HepG2 (cell line): ENCODE measurements at regions not wholly inside any gene's neighbourhood (a gene's known extent, or its start where the extent isn't known, plus 50 kb on each side); places are given as distances from the start of the nearest gene placed in this dataset.

Experiments used
- ATAC-seq: fragments of 200-7000 bp; cut with Tn5 transposase; 3 replicates; pipeline ENCODE4 v1.9.1; 2020; ENCODE audit warnings: mild to moderate bottlenecking, moderate library complexity
- BruUV-seq: library from RNA; stranded (reverse); fragments of 400-500 nt; replicated peaks from 2 replicates; lab custom pipeline; 2021; lab: Mats Ljungman, UMichigan
- CTCF ChIA-PET: fragments of 300-600 bp; formaldehyde crosslinking; extraction: SDS; loops from one replicate; lab custom pipeline; 2021; ENCODE audit warnings: low total read pairs, inconsistent platforms, low intra/inter-chr PET ratio; lab: Yijun Ruan, JAX
- POLR2A ChIA-PET: fragments of 350-600 bp; sonication (Branson Sonifier 250); formaldehyde crosslinking; loops from one replicate; lab custom pipeline; 2020; ENCODE audit warnings: antibody characterized with exemption, inconsistent platforms; lab: Yijun Ruan, JAX
- DNase-seq: peaks from one replicate; pipeline ENCODE4 v3.0.0-alpha.2; 2015; ENCODE audit warnings: low spot score
- FAIRE-seq: peaks from 3 replicates; lab custom pipeline; 2011; peaks lifted over from hg19 to GRCh38; lab: Jason Lieb, UNC
- H2AFZ ChIP-seq: one replicate; pipeline ENCODE4 v1.6.1; 2011; ENCODE audit warnings: low read length, inconsistent platforms
- H3K27ac ChIP-seq: fragments of 300-600 bp; 3 replicates; pipeline ENCODE4 v1.8.0; 2011; ENCODE audit warnings: mixed run types, mild to moderate bottlenecking, mixed read lengths, low read length, inconsistent platforms; ENCODE audit not compliant: insufficient read depth; ENCODE audit errors: extremely low read length
- H3K27me3 ChIP-seq, 2 experiments: fragments of 200-600 bp in 1 of 2; 2 replicates in 1 of 2; 3 replicates in 1 of 2; pipeline versions ENCODE4 v1.6.0 to v1.8.0; 2011; ENCODE audit warnings: low read length in 2 of 2, mild to moderate bottlenecking in 2 of 2, moderate library complexity in 2 of 2, inconsistent platforms in 1 of 2; ENCODE audit not compliant: insufficient read depth in 2 of 2, control insufficient read depth in 1 of 2
- H3K36me3 ChIP-seq, 2 experiments: fragments of 200-600 bp in 1 of 2; replicated peaks in 1 of 2; 2 replicates in 1 of 2; 3 replicates in 1 of 2; pipeline versions ENCODE4 v1.5.1 to v1.8.0; 2011; ENCODE audit warnings: low read length in 2 of 2, inconsistent platforms in 1 of 2; ENCODE audit not compliant: insufficient read depth in 2 of 2, control insufficient read depth in 1 of 2
- H3K4me1 ChIP-seq: 2 replicates; pipeline ENCODE4 v1.5.1; 2012; ENCODE audit warnings: low read length, inconsistent platforms; ENCODE audit not compliant: insufficient read depth
- H3K4me2 ChIP-seq: 2 replicates; pipeline ENCODE4 v1.6.0; 2011; ENCODE audit warnings: low read depth, low read length, inconsistent platforms
- H3K4me3 ChIP-seq, 3 experiments: fragments of 200-600 bp in 1 of 3; sonication (generic), shearing (Covaris generic) in 1 of 3; replicated peaks in 1 of 3; 2 replicates each; pipeline ENCODE4 v1.5.1; 2011 to 2016; ENCODE audit warnings: low read length in 3 of 3, inconsistent platforms in 2 of 3, low read depth in 2 of 3, mild to moderate bottlenecking in 2 of 3, control low read depth in 1 of 3, mixed read lengths in 1 of 3; ENCODE audit not compliant: insufficient read depth in 1 of 3
- H3K79me2 ChIP-seq: one replicate; pipeline ENCODE4 v1.6.1; 2011; ENCODE audit warnings: low read length, inconsistent platforms; ENCODE audit not compliant: insufficient read depth
- H3K9ac ChIP-seq: 2 replicates; pipeline ENCODE4 v1.6.0; 2011; ENCODE audit warnings: mild to moderate bottlenecking, low read depth, low read length, inconsistent platforms; ENCODE audit not compliant: insufficient read depth
- H3K9me3 ChIP-seq: 2 replicates; pipeline ENCODE4 v1.5.1; 2012; ENCODE audit warnings: mild to moderate bottlenecking, low read length
- H4K20me1 ChIP-seq: 2 replicates; pipeline ENCODE4 v1.6.0; 2011; ENCODE audit warnings: inconsistent platforms, mild to moderate bottlenecking, low read length, moderate library complexity; ENCODE audit not compliant: insufficient read depth
- ADNP ChIP-seq: sonication (generic); formaldehyde crosslinking; IDR thresholded peaks from 2 replicates; pipeline ENCODE4 v1.4.0; 2020; ENCODE audit warnings: missing genetic modification reagents
- ATF7 ChIP-seq, 2 experiments: fragments of 450-650 bp in 1 of 2; sonication (generic) in 1 of 2; formaldehyde crosslinking in 1 of 2; IDR thresholded peaks; 2 replicates each; pipeline versions ENCODE4 v1.4.0 to v1.6.1; 2016 to 2020; ENCODE audit warnings: antibody characterized with exemption in 1 of 2, mild to moderate bottlenecking in 1 of 2, missing genetic modification reagents in 1 of 2
- CCAR2 ChIP-seq: fragments of 200-400 bp; formaldehyde crosslinking; optimal IDR thresholded peaks from 2 replicates; pipeline ENCODE3; 2018; ENCODE audit warnings: low read depth, mild to moderate bottlenecking, low read length, moderate library complexity
- ELF1 ChIP-seq: sonication (generic); formaldehyde crosslinking; IDR thresholded peaks from 2 replicates; pipeline ENCODE4 v1.4.0; 2020; ENCODE audit warnings: missing genetic modification reagents
- KDM1A ChIP-seq: IDR thresholded peaks from 2 replicates; pipeline ENCODE4 v1.6.1; 2016; ENCODE audit warnings: missing compliant biosample characterization
- KLF15 ChIP-seq: sonication (generic); formaldehyde crosslinking; IDR thresholded peaks from 2 replicates; pipeline ENCODE4 v1.8.1; 2023; ENCODE audit warnings: borderline replicate concordance, mild to moderate bottlenecking, inconsistent platforms, missing genetic modification reagents, mixed read lengths
- MAFF ChIP-seq: IDR thresholded peaks from 2 replicates; pipeline ENCODE4 v1.6.1; 2011; ENCODE audit warnings: low read depth, low read length, improper control_type of control experiment
- MATR3 ChIP-seq: sonication (generic); formaldehyde crosslinking; IDR thresholded peaks from 2 replicates; pipeline ENCODE4 v1.4.0; 2020; ENCODE audit warnings: missing genetic modification reagents
- MIXL1 ChIP-seq: IDR thresholded peaks from 2 replicates; pipeline ENCODE4 v1.6.1; 2016
- RFXAP ChIP-seq: sonication (generic); formaldehyde crosslinking; IDR thresholded peaks from 2 replicates; pipeline ENCODE4 v1.4.0; 2020; ENCODE audit warnings: missing genetic modification reagents, borderline replicate concordance
- SAP130 ChIP-seq: IDR thresholded peaks from 2 replicates; pipeline ENCODE4 v1.6.1; 2016; ENCODE audit warnings: low read depth
- SNRNP70 ChIP-seq: fragments of 200-400 bp; formaldehyde crosslinking; IDR thresholded peaks from 2 replicates; pipeline ENCODE4 v1.6.1; 2017; ENCODE audit warnings: mild to moderate bottlenecking, low read depth, low read length, moderate library complexity
- ZKSCAN5 ChIP-seq: sonication (generic); formaldehyde crosslinking; IDR thresholded peaks from 2 replicates; pipeline ENCODE4 v1.5.1; 2020; ENCODE audit warnings: mild to moderate bottlenecking, missing genetic modification reagents
- ZNF317 ChIP-seq: sonication (generic); formaldehyde crosslinking; IDR thresholded peaks from 2 replicates; pipeline ENCODE4 v1.5.0; 2020; ENCODE audit warnings: mild to moderate bottlenecking, missing genetic modification reagents
- ZNF558 ChIP-seq: sonication (generic); formaldehyde crosslinking; IDR thresholded peaks from 2 replicates; pipeline ENCODE4 v1.9.0; 2022; ENCODE audit warnings: mild to moderate bottlenecking, missing genetic modification reagents, borderline replicate concordance
- ZNF563 ChIP-seq: sonication (generic); formaldehyde crosslinking; IDR thresholded peaks from 2 replicates; pipeline ENCODE4 v1.8.0; 2022; ENCODE audit warnings: mild to moderate bottlenecking, moderate library complexity, missing genetic modification reagents
- ZNF883 ChIP-seq: sonication (generic); formaldehyde crosslinking; IDR thresholded peaks from 2 replicates; pipeline ENCODE4 v1.5.1; 2020; ENCODE audit warnings: mild to moderate bottlenecking, missing genetic modification reagents; ENCODE audit errors: not compliant biosample characterization
- WGBS: methylation state at CpG from one replicate; pipeline ENCODE4 v1.1.6; 2017; ENCODE audit warnings: low lambda C conversion rate; 5-methylcytosine and 5-hydroxymethylcytosine counted together
- in situ Hi-C: cut with HindIII; loops from 2 replicates; pipeline ENCODE4 v1.10.0; 2017; ENCODE audit warnings: low pct_unique_long_range_greater_than_20kb; ENCODE audit not compliant: extremely low pct_ligation_motif_present
- intact Hi-C: fragments of 100-400 bp; cut with micrococcal nuclease; formaldehyde crosslinking; loops from one replicate; pipeline ENCODE4 v1.10.0; 2022; ENCODE audit not compliant: unreplicated experiment
- TF ChIP-seq, protein P1 (sequence below): sonication (generic); formaldehyde crosslinking; IDR thresholded peaks from 2 replicates; pipeline ENCODE4 v1.8.1; 2022; ENCODE audit warnings: low read depth, mild to moderate bottlenecking, missing genetic modification reagents

DNA sequence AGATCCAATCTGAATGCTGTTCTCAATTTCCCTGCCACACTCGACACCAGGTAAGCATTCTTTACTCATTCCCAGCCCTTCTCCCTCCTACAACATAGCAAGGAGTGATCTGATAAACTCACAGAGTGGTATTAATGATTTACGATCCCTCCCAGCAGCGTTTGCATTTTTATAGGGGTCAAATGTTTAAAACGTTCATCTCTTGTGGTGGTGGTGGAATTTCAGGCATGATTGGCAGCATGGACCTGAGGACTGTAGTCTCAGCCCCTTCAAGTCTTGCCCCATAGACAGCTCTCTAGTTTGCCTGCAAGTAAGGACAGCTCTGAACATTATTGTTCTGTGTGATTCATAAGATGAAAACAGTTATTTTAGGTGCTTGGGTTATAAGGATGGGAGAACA, 565.7 kb downstream of the EFNB2 start:
- FAIRE-seq (no peak), DNase-seq (no peak), ATAC-seq (no peak)
- no peak overlapping the region for H3K4me2 ChIP-seq
- 16% methylated on average over 4 of the region's 4 CpGs for WGBS
- H2AFZ ChIP-seq, result no peak overlapping the region
- no peak overlapping the region for H3K27ac ChIP-seq
- TF ChIP-seq MAFF, result no peak
- TF ChIP-seq SAP130 (CRISPR knock-in tag), result no peak
- TF ChIP-seq ZNF883 (CRISPR knock-in tag), result no peak
- TF ChIP-seq ZNF317 (CRISPR knock-in tag), result no peak
- TF ChIP-seq ELF1 (CRISPR knock-in tag), result no peak
- no peak for TF ChIP-seq ZNF563
- TF ChIP-seq ZKSCAN5 (CRISPR knock-in tag), result no peak
- no peak for TF ChIP-seq SNRNP70
- no peak for TF ChIP-seq MIXL1 (CRISPR knock-in tag)
- POLR2A ChIA-PET, result no interaction called here
- H4K20me1 ChIP-seq, result no peaks in the 10 kb centered on the region
- H3K4me1 ChIP-seq, result no peaks in the 10 kb centered on the region
- no TSS peak for BruUV-seq
- no peaks in the 10 kb centered on the region for H3K9me3 ChIP-seq
- no peaks in the 10 kb centered on the region for H3K36me3 ChIP-seq
- in situ Hi-C loops (no loop called here), intact Hi-C loops (no loop called here)
- no peaks in the 10 kb centered on the region for H3K79me2 ChIP-seq
- H3K27me3 ChIP-seq, result no peaks in the 10 kb centered on the region; a peak in 1 of 5 replicates
- CTCF ChIA-PET, result no interaction called here
- no peak overlapping the region for H3K9ac ChIP-seq
- no peak overlapping the region for H3K4me3 ChIP-seq

DNA sequence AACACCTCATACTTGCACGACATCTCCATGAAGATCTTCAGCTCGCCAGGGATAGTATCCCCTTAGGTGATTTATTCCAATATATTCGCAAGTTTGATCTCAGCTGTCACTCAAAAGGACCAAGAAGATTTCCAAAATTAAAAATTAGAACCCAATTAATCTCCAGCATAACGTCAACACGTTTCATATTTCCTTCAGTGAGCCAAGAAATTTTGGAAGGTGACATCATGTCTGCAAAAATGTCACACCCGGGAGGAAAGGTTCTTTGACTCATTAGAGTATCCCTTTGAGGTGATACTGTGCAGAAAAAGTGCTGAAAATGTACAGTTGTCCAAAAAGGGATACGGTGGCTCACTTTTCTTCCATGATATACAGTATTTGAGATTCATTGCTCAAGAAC, 569.6 kb downstream of the EFNB2 start:
- Histone ChIP-seq H2AFZ (no peak overlapping the region), H3K9me3 (no peaks in the 10 kb centered on the region), H3K79me2 (no peaks in the 10 kb centered on the region), H3K4me1 (no peaks in the 10 kb centered on the region), H3K4me2 (no peak overlapping the region), H3K36me3 (no peaks in the 10 kb centered on the region), H4K20me1 (no peaks in the 10 kb centered on the region), H3K27me3 (no peaks in the 10 kb centered on the region), H3K27ac (no peak overlapping the region), H3K9ac (no peak overlapping the region), H3K4me3 (no peak overlapping the region)
- in situ Hi-C loops (no loop called here), intact Hi-C loops (no loop called here)
- 15% methylated on average over 7 of the region's 7 CpGs for WGBS
- no TSS peak for BruUV-seq
- ChIA-PET POLR2A (no interaction called here), CTCF (no interaction called here)
- TF ChIP-seq ZNF558 (CRISPR knock-in tag) (no peak), RFXAP (no peak), MATR3 (CRISPR knock-in tag) (no peak), ATF7 (IDR thresholded peaks at IDR 0.05) (no peak), ATF7 (CRISPR knock-in tag; IDR thresholded peaks at IDR 0.05) (no peak), ADNP (no peak), KLF15 (CRISPR knock-in tag) (no peak), KDM1A (CRISPR knock-in tag) (no peak), CCAR2 (no peak)
- TF ChIP-seq, protein P1, sequence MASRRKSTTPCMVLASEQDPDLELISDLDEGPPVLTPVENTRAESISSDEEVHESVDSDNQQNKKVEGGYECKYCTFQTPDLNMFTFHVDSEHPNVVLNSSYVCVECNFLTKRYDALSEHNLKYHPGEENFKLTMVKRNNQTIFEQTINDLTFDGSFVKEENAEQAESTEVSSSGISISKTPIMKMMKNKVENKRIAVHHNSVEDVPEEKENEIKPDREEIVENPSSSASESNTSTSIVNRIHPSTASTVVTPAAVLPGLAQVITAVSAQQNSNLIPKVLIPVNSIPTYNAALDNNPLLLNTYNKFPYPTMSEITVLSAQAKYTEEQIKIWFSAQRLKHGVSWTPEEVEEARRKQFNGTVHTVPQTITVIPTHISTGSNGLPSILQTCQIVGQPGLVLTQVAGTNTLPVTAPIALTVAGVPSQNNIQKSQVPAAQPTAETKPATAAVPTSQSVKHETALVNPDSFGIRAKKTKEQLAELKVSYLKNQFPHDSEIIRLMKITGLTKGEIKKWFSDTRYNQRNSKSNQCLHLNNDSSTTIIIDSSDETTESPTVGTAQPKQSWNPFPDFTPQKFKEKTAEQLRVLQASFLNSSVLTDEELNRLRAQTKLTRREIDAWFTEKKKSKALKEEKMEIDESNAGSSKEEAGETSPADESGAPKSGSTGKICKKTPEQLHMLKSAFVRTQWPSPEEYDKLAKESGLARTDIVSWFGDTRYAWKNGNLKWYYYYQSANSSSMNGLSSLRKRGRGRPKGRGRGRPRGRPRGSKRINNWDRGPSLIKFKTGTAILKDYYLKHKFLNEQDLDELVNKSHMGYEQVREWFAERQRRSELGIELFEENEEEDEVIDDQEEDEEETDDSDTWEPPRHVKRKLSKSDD (CRISPR knock-in tag), result no peak
- no peak for FAIRE-seq
- no peak for DNase-seq
- ATAC-seq, result no peak
